Endothelial cell of umbilical vein (primary cell): ENCODE measurements at regions not wholly inside any gene's neighbourhood (a gene's known extent, or its start where the extent isn't known, plus 50 kb on each side); places are given as distances from the start of the nearest gene placed in this dataset.

ENCODE experiments used
- BruUV-seq: library from RNA; stranded (reverse); fragments of 400-500 nt; replicated peaks from 2 replicates; lab custom pipeline; 2021; lab: Mats Ljungman, UMichigan
- CTCF ChIA-PET: fragments of 300-600, 350-600 bp; sonication (Branson Sonifier 250); formaldehyde crosslinking; loops from one replicate; lab custom pipeline; 2021; ENCODE audit warnings: antibody characterized with exemption, inconsistent platforms; lab: Charles Lee
- POLR2A ChIA-PET: fragments of 300-600, 350-600 bp; sonication (Branson Sonifier 250); formaldehyde crosslinking; loops from one replicate; lab custom pipeline; 2021; ENCODE audit warnings: antibody characterized with exemption, inconsistent platforms; lab: Charles Lee
- DNase-seq: peaks from one replicate; pipeline ENCODE4 v3.0.0-alpha.2; 2011; ENCODE audit warnings: low read depth, low spot score
- FAIRE-seq: peaks from 2 replicates; lab custom pipeline; 2011; peaks lifted over from hg19 to GRCh38; lab: Jason Lieb, UNC
- H2AFZ ChIP-seq: 2 replicates; pipeline ENCODE4 v1.6.0; 2012; ENCODE audit warnings: low read depth, low read length, control low read depth, inconsistent platforms
- H3K27ac ChIP-seq: 2 replicates; pipeline ENCODE4 v1.5.1; 2011; ENCODE audit warnings: low read depth, mild to moderate bottlenecking, control low read depth, low read length, moderate library complexity; ENCODE audit not compliant: insufficient read depth
- H3K27me3 ChIP-seq, 2 experiments: 2 replicates each; pipeline versions ENCODE4 v1.6.0 to v1.6.1; 2011; ENCODE audit warnings: low read length in 2 of 2, mixed read lengths in 1 of 2; ENCODE audit not compliant: control insufficient read depth in 2 of 2, insufficient read depth in 2 of 2
- H3K36me3 ChIP-seq, 2 experiments: 2 replicates in 1 of 2; 3 replicates in 1 of 2; pipeline ENCODE4 v1.5.1; 2011; ENCODE audit warnings: low read length in 2 of 2, mild to moderate bottlenecking in 1 of 2, moderate library complexity in 1 of 2; ENCODE audit not compliant: control insufficient read depth in 2 of 2, insufficient read depth in 2 of 2; ENCODE audit errors: extremely low read depth in 1 of 2
- H3K4me1 ChIP-seq: 3 replicates; pipeline ENCODE4 v1.5.1; 2011; ENCODE audit warnings: mild to moderate bottlenecking, low read length; ENCODE audit not compliant: control insufficient read depth, insufficient read depth; ENCODE audit errors: extremely low read depth
- H3K4me2 ChIP-seq: 2 replicates; pipeline ENCODE4 v1.6.1; 2011; ENCODE audit warnings: low read length, control low read depth, mixed read lengths; ENCODE audit not compliant: insufficient read depth
- H3K4me3 ChIP-seq, 3 experiments: fragments of 200-600 bp in 1 of 3; sonication (generic), shearing (Covaris generic) in 1 of 3; replicated peaks in 1 of 3; 2 replicates each; pipeline ENCODE4 v1.5.1; 2011 to 2016; ENCODE audit warnings: control low read depth in 3 of 3, low read length in 3 of 3, mild to moderate bottlenecking in 2 of 3, inconsistent platforms in 1 of 3, low read depth in 1 of 3, moderate library complexity in 1 of 3; ENCODE audit not compliant: insufficient read depth in 1 of 3
- H3K79me2 ChIP-seq: 2 replicates; pipeline ENCODE4 v1.6.0; 2012; ENCODE audit warnings: low read length, inconsistent platforms; ENCODE audit not compliant: control insufficient read depth, insufficient read depth
- H3K9ac ChIP-seq: replicated peaks from 2 replicates; pipeline ENCODE3; 2011; ENCODE audit warnings: low read length, control low read depth; ENCODE audit not compliant: insufficient read depth; ENCODE audit errors: extremely low read depth
- H3K9me1 ChIP-seq: replicated peaks from 3 replicates; pipeline ENCODE4 v1.6.0; 2011; ENCODE audit warnings: mild to moderate bottlenecking, low read length; ENCODE audit not compliant: control insufficient read depth, insufficient read depth; ENCODE audit errors: extremely low read depth
- H3K9me3 ChIP-seq: replicated peaks from 2 replicates; pipeline ENCODE4 v1.5.1; 2012; ENCODE audit warnings: low read length, inconsistent platforms; ENCODE audit not compliant: control insufficient read depth, insufficient read depth
- H4K20me1 ChIP-seq: replicated peaks from 2 replicates; pipeline ENCODE3; 2011; ENCODE audit warnings: mild to moderate bottlenecking, low read length; ENCODE audit not compliant: control insufficient read depth, insufficient read depth; ENCODE audit errors: extremely low read depth
- CTCF ChIP-seq, 2 donors: IDR thresholded peaks; 1 replicate in 1 of 2; 2 replicates in 1 of 2; pipeline ENCODE4 v1.5.1; 2011; ENCODE audit warnings: low read length in 2 of 2, mild to moderate bottlenecking in 2 of 2, moderate library complexity in 2 of 2, control low read depth in 1 of 2, inconsistent platforms in 1 of 2, low read depth in 1 of 2; ENCODE audit not compliant: insufficient read depth in 1 of 2; ENCODE audit errors: extremely low read depth in 1 of 2
- EZH2 ChIP-seq: IDR thresholded peaks from 2 replicates; pipeline ENCODE4 v1.6.1; 2012; ENCODE audit warnings: borderline replicate concordance, low read depth, mild to moderate bottlenecking, moderate library complexity, low read length, inconsistent platforms; ENCODE audit not compliant: severe bottlenecking
- FOS ChIP-seq: IDR thresholded peaks from 2 replicates; pipeline ENCODE4 v1.6.1; 2011; ENCODE audit warnings: mild to moderate bottlenecking, low read length, moderate library complexity, borderline replicate concordance; ENCODE audit not compliant: insufficient read depth
- GATA2 ChIP-seq: IDR thresholded peaks from 2 replicates; pipeline ENCODE4 v1.7.0; 2011; ENCODE audit warnings: low read depth, mild to moderate bottlenecking, moderate library complexity, mixed read lengths, low read length; ENCODE audit not compliant: insufficient read length, insufficient read depth
- JUN ChIP-seq: IDR thresholded peaks from 2 replicates; pipeline ENCODE4 v1.6.1; 2011; ENCODE audit warnings: borderline replicate concordance, low read depth; ENCODE audit not compliant: insufficient read length, insufficient read depth
- MAX ChIP-seq: IDR thresholded peaks from 2 replicates; pipeline ENCODE4 v1.6.1; 2011; ENCODE audit not compliant: insufficient read depth, insufficient read length
- MYC ChIP-seq: IDR thresholded peaks from one replicate; pipeline ENCODE4 v1.6.1; 2011; ENCODE audit warnings: mild to moderate bottlenecking, low read depth, low read length
- POLR2A ChIP-seq: IDR thresholded peaks from 2 replicates; pipeline ENCODE4 v1.6.1; 2012; ENCODE audit warnings: low read depth, mild to moderate bottlenecking, control low read depth, low read length
- POLR2AphosphoS5 ChIP-seq: IDR thresholded peaks from 2 replicates; pipeline ENCODE4 v1.6.1; 2012; ENCODE audit warnings: low read depth, mild to moderate bottlenecking, control low read depth, low read length, moderate library complexity; ENCODE audit not compliant: insufficient read depth
- dilution Hi-C: fragments of 300-500 bp; cut with MboI; formaldehyde crosslinking; loops from one replicate; pipeline ENCODE4 v1.15.0; 2019; ENCODE audit warnings: low sequenced_read_pairs; ENCODE audit not compliant: extremely low pct_ligation_motif_present
- intact Hi-C: fragments of 100-400 bp; cut with micrococcal nuclease; formaldehyde crosslinking; loops from one replicate; pipeline ENCODE4 v1.10.0; 2022

- H3K36me3 ChIP-seq = no peaks in the 10 kb centered on the region
- no peaks in the 10 kb centered on the region for H3K9me3 ChIP-seq
- POLR2A ChIA-PET = no interaction called here
- dilution Hi-C loops = no loop called here
- DNase-seq (no peak), FAIRE-seq (no peak)
- no peak overlapping the region for H3K4me3 ChIP-seq
- CTCF ChIA-PET = interaction anchor here (2.4 kb wide), 1 partner anchor 10 kb away, joined by 6 read pairs; no protein-coding TSS in a partner anchor
- H3K27me3 ChIP-seq = no peaks in the 10 kb centered on the region
- no peak overlapping the region for H3K27ac ChIP-seq
- H3K4me2 ChIP-seq = no peak overlapping the region
- no peaks in the 10 kb centered on the region for H3K79me2 ChIP-seq
- no peak overlapping the region for H2AFZ ChIP-seq
- intact Hi-C loops = no loop called here
- no peaks in the 10 kb centered on the region for H3K4me1 ChIP-seq
- no peak overlapping the region for H3K9ac ChIP-seq
- TF ChIP-seq POLR2A = no peak
- no peak for TF ChIP-seq CTCF (IDR thresholded peaks at IDR 0.05; ENCODE audit: extremely low read depth in 1 of 2, insufficient read depth in 1 of 2, low read depth in 1 of 2, low read length in 2 of 2)
- TF ChIP-seq JUN = no peak
- TF ChIP-seq MAX = no peak
- no peak for TF ChIP-seq POLR2AphosphoS5
- no peak for TF ChIP-seq MYC
- no peak for TF ChIP-seq GATA2
- TF ChIP-seq EZH2 = no peak
- TF ChIP-seq FOS = no peak
- no TSS peak for BruUV-seq
- no peaks in the 10 kb centered on the region for H3K9me1 ChIP-seq
- H4K20me1 ChIP-seq = no peaks in the 10 kb centered on the region
Observed at GRCh38 chr5:39726467-39726866, 301.7 kb upstream of the DAB2 start.
